NB4 (cell line): ENCODE measurements at regions not wholly inside any gene's neighbourhood (a gene's known extent, or its start where the extent isn't known, plus 50 kb on each side); places are given as distances from the start of the nearest gene placed in this dataset.

Experiments
- DNase-seq: peaks from one replicate; pipeline ENCODE4 v3.0.0; 2010; ENCODE audit warnings: low read depth
- H3K4me3 ChIP-seq: one replicate; pipeline ENCODE4 v1.5.1; 2011; ENCODE audit warnings: mild to moderate bottlenecking, low read depth, low read length, moderate library complexity
- MYC ChIP-seq: IDR thresholded peaks from 2 replicates; pipeline ENCODE4 v1.6.1; 2011; ENCODE audit warnings: low read depth, low read length
- POLR2A ChIP-seq: IDR thresholded peaks from 2 replicates; pipeline ENCODE4 v1.6.1; 2011; ENCODE audit warnings: mild to moderate bottlenecking; ENCODE audit not compliant: insufficient read length; ENCODE audit errors: extremely low read depth
- TF ChIP-seq, protein P1 (sequence below): IDR thresholded peaks from one replicate; pipeline ENCODE4 v1.5.1; 2012; ENCODE audit warnings: low read depth, low read length
- TF ChIP-seq, protein P2 (sequence below): IDR thresholded peaks from 2 replicates; pipeline ENCODE4 v1.6.1; 2011; ENCODE audit warnings: low read depth, low read length

DNA sequence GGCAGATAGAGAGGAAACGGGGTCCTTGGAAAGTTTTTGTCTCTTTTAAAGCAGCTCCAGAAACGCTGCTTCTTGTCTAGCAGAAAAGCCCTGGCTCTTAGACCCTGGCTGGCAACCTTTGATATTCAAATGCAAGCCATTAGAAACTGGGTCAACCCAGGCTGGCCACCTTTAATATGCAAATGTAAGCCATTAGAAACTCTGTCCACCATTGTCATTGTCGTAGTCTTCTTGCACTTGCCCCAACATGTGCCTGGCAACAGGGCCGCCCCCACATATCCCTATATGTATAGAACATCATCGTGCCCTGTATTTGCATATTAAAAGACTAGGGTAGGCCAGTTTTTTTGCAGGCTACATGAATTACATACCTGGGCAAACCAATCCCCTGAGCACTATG is 621.3 kb upstream of the DPP6 start:
- no peak overlapping the region for H3K4me3 ChIP-seq
- DNase-seq: no peak
- TF ChIP-seq MYC (no peak), POLR2A (no peak)
- TF ChIP-seq, protein P1, sequence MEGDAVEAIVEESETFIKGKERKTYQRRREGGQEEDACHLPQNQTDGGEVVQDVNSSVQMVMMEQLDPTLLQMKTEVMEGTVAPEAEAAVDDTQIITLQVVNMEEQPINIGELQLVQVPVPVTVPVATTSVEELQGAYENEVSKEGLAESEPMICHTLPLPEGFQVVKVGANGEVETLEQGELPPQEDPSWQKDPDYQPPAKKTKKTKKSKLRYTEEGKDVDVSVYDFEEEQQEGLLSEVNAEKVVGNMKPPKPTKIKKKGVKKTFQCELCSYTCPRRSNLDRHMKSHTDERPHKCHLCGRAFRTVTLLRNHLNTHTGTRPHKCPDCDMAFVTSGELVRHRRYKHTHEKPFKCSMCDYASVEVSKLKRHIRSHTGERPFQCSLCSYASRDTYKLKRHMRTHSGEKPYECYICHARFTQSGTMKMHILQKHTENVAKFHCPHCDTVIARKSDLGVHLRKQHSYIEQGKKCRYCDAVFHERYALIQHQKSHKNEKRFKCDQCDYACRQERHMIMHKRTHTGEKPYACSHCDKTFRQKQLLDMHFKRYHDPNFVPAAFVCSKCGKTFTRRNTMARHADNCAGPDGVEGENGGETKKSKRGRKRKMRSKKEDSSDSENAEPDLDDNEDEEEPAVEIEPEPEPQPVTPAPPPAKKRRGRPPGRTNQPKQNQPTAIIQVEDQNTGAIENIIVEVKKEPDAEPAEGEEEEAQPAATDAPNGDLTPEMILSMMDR: no peak
- TF ChIP-seq, protein P2, sequence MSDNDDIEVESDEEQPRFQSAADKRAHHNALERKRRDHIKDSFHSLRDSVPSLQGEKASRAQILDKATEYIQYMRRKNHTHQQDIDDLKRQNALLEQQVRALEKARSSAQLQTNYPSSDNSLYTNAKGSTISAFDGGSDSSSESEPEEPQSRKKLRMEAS: no peak

DNA sequence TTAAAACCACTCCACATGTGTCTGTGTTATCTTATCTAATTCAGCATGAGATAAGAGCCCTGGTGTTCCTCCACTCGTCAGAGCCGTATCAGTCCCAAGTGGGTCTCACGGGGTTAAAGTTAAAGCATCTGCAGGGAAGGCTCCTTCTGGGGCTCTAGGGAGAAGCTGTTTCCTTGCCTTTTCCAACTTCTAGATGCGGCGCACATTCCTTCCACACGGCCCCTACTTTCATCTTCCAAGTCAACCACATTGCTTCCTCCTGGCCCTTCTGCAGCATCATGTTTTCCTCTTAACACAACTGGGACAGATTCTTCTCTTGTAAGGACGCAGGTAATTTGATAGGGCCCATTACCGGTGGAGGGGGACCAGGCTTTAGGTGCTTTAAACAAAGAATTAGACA is 620.1 kb upstream of the DPP6 start:
- TF ChIP-seq POLR2A: no peak
- TF ChIP-seq MYC: no peak
- TF ChIP-seq, protein P2: no peak
- TF ChIP-seq, protein P1: no peak

DNA sequence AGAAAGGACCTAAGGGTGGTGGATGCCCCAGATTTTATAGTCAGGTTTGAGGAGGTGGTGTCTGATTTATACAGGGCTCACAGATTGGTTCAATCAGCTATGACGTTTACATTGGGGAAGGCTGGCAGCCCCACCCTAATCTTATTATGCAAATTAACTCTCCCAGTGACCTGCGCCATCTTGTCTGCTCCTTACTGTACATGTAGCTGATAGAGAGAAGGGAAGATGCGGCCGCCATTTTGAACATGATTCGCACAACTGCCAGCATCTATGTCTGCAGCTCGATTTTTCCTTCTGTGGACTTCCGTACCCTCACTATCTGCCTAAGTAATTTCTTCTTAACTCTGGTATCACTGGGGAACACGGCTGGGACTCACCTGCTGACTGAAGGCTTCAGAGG is 619.0 kb upstream of the DPP6 start:
- no peak for TF ChIP-seq MYC
- TF ChIP-seq, protein P1: no peak
- TF ChIP-seq, protein P2: no peak
- TF ChIP-seq POLR2A: no peak
- DNase-seq: no peak
- no peak overlapping the region for H3K4me3 ChIP-seq

More for the DNA sequence above, 620.1 kb upstream of the DPP6 start:
- H3K4me3 ChIP-seq: no peak overlapping the region
- no peak for DNase-seq

DNA sequence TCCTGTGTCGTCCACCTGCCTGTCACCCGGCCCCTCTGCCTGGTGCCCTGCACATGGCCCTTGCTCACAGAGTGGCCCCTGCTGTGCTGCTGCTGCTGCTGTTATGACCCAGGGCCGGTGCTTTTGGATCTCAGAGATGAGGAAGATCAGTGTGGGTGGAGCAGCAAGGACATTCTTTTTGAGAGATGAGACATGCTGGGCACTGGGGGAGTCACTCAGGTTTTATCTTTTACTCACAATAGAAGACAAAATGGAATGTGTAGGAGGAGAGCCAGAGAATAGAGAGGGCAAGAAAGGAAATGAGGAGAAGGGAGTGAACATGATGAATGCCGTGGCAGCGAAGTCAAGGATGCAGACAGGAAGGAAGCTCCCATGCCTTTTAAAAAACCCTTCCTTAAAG is 611.5 kb upstream of the DPP6 start:
- TF ChIP-seq, protein P2: no peak
- TF ChIP-seq MYC: no peak
- no peak for DNase-seq
- H3K4me3 ChIP-seq: no peak overlapping the region

DNA sequence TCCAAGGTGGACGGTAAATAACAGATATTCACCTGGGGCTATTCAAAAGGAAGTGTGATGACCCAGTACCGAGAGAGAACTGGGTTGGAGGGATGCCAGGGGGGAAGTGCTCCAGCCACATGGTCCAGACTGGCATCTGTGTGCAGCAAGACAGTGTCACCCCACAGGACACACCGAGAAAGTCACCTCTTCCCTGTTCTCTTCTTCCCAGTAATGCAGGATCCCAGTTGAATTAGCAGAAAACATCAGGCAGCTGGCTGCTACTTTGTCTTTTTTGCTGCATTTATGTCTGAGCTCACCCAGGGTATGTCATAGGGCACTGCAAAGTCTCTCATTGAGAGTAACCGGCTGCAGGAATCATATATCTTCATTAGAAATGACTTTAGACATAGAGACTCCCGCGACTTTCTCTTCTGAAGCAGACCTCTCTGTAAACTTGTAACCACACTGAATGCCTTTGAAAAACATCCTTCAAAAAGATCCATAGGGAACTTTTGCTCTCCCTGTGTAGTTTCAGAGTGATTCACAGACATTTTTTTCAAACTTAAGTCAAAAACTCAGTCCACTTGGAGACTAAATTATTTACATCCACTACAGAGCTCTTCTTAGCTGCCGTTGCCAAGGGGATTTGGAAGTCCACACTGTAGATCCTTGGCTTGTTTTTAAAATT is 609.0 kb upstream of the DPP6 start:
- TF ChIP-seq MYC: no peak
- no peak for TF ChIP-seq POLR2A
- TF ChIP-seq, protein P1: no peak
- TF ChIP-seq, protein P2: no peak
- DNase-seq: no peak
- no peak overlapping the region for H3K4me3 ChIP-seq

DNA sequence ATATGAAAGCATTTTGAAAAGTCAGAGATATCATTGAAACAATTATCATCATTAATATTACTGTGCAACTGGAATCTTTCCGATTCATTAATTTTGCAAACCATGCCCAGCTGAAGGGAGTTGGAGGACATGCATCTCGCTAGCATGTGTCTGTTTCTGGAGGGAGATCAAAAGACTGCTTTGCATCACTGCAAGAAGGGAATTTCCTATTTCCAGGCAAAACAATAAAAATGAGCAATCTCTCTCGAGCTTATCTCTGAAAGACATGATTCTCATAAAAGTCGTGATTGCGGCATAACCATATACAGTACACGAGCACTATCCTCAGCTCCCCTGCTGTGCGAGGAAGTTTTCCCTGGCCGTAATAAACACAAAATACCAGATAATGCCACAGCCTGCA is 607.6 kb upstream of the DPP6 start:
- TF ChIP-seq MYC (no peak), POLR2A (no peak)
- TF ChIP-seq, protein P1: no peak
- TF ChIP-seq, protein P2: no peak
- H3K4me3 ChIP-seq: no peak overlapping the region
- no peak for DNase-seq
